Dermis blood vessel endothelial cell (primary cell): ENCODE measurements at regions not wholly inside any gene's neighbourhood (a gene's known extent, or its start where the extent isn't known, plus 50 kb on each side); places are given as distances from the start of the nearest gene placed in this dataset.
"Not testable (repeated sequence)": the region's sequence is repeated elsewhere in the genome, so short reads cannot be mapped to it uniquely, and the experiment has no call there.

Experiments used
- DNase-seq: peaks from one replicate; pipeline ENCODE4 v3.0.0; 2010

DNA sequence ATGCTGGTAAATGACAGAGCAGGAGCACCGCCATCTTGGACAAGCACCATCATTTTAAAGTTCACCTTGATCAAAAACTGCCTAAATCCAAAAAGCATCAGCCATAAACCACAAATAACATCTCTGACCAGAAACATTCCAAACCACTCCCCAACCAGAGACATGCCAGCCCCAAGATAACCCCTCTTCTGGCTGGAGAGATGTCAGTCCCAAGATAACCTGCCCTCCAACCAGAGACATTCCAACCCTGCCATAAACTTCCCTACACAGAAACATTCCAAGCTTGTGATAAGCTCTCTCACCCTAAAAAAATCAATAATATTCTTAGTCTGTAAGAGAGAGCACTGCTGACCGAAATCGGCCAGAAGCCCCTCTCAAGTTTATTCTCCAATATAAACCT lies 659.3 kb downstream of the XPNPEP1 start:
- no peak for DNase-seq

DNA sequence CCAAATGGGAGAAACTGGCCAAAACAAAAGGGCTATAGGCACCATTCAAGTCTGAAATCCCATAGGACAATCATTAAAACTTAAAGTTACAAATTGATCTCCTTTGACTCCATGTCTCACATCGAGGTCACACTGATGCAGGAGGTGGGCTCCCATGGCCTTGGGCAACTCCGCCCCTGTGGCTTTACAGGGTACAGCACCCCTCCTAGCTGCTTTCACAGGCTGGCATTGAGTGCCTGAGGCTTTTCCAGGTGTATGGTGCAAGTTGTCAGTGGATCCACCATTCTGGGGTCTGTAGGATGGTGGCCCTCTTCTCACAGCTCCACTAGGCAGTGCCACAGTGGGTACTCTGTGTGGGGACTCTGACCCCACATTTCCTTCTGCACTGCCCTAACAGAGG lies 662.1 kb downstream of the XPNPEP1 start:
- no peak for DNase-seq

DNA sequence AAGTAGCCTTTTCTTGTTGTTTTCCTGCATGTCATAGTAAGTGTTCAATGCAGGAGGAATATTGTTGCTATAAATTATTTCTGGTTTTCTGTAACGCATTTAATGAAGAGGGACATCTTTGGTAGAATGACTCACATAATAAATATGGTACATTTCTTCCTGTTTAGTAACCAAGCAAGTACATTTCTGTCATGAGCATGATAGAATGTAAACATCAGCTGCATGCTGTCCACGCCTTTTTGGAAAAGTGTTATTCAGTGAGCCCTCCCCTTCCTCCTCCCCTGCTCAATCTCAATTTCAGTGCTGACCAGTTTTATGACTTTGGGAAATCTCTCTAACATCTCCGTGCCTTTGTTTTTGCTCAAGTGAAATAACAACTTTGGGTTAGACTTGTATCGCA lies 664.0 kb downstream of the XPNPEP1 start:
- no peak for DNase-seq

DNA sequence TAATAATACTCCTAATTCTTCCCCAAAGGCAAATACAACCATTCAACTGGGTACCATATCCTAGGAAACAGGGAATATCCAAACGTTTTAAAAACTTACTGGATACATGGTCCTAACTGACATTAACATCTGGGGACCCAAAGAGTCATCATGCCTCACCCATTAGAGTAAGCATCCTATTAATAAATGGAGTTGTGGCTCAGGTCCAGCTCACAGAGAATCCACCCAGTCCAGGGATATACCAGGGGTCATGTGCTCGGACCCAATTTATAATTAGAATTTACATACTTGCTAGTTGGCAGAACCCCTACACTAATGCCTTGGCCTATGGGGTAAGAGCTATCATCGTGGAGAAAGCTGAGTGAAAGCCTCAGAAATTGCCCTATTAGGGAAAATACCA lies 670.0 kb downstream of the XPNPEP1 start:
- DNase-seq = no peak

DNA sequence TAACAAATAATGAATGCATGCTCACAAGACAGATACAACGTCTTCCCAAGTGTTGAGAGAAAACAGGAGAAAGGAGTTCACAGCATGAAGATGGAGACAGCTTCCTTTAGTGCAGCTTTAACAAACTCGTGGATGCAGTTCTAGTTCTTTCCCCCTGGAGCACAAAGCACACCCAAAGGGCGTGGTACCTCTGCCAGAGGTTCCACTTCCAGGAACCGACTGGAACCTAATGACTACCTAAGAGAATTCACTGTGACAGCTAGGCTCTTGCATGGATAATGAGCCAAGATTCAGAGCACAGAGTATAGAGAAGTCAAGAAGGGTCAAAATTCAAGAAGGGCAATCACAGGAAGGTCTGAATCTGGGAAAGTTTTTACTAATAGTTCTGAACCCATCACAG lies 673.2 kb downstream of the XPNPEP1 start:
- no peak for DNase-seq

DNA sequence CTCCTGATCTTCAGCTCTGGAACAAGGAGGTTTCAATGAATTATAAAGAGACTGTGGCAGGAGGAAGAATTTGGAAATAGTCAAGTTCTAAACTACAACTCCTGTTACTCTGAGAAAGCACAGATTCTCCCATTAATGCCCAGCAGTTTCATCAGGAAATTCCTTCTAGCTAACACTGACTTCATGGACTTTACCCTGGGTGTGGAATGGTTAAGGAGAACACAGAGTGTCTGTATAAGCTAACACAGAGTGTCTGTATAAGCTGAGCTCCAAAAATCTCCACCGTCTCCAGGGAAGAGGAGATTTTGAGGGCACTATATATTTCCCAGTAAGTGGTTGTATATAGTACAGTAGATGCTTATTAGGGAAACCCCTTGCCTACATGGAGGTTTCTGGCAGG lies 675.5 kb downstream of the XPNPEP1 start:
- DNase-seq = no peak

DNA sequence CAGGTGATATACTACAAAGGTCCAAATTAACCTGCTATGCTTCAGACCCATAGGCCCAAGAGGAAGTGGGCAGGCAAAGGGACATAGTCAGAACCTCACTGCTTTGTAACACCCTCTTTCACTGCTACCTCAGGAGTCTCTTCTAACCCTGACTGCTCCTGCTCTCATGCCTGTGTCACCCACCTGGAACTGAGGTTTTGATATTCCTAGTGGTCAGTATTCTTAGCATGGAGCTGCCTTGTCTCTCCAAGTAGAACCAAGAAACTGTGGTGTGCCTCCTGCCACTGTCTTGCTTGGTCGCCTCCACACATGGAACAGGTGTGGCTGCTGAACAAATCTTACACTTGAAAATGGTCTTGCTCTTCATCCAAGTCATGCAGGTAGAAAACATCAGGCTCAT lies 677.5 kb downstream of the XPNPEP1 start:
- no peak for DNase-seq

DNA sequence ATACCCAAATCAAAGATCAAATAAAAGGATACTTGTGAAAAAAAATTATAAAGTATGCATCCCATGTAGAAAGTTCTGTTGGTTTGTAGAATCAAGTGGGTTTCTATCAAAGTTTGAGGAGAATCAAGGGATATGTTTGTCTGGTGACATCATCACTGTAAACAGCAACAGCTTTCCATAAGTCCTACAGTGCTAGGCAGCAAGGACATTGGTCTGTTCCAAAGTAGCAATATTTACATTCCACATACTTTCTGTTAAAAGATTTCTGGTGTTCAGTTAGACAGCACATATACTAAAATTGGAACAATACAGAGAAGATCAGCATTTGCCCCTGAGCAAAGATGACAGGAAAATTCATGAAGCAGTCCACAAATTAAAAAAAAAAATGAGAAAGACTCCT lies 683.9 kb downstream of the XPNPEP1 start:
- DNase-seq = no peak

DNA sequence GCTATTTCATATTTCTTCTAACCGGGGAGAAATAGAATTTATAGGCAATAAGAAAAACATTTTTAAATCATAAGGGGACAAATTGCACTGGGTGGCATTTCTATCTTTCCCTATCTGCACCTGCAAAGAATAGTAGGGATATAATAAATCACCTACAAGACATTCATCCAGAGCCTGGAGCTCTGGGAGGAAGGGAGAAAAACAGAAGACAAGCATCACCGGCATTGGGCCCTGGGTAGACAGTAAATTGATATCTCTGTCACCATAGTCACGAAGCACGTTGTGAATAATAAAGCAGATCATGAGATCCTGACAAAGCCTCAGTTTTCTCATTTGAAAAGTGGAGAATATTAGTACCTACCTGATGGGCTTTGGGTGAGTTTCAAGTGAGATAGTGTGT lies 685.6 kb downstream of the XPNPEP1 start:
- DNase-seq = no peak

DNA sequence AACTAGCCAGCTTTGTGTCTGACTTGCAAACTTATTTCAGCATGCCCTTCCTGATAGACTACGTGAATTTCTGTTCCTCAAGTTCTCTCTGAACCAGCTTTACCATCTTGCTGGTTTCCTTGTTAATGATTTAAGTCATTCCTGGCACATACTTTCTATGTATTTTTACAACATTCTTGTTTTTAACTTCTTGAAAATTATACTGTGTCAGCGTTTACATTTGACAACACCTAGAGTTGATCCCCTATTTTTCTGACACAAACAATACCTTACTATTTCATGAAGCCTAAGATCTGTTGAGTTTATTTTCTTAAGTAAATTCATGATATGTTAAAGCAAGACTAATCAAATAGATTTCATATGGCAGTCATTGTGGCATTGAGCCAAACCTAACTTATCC lies 686.3 kb downstream of the XPNPEP1 start:
- DNase-seq = no peak

DNA sequence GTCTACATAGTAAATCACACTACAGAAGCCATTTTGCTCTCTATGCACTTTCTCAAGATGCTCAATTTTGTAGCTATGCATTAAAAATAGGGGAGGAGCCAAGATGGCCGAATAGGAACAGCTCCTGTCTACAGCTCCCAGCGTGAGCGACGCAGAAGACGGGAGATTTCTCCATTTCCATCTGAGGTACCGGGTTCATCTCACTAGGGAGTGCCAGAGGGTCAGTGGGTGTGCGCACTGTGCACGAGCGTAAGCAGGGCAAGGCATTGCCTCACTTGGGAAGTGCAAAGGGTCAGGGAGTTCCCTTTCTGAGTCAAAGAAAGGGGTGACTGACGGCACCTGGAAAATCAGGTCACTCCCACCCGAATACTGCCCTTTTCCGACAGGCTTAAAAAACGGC lies 699.8 kb downstream of the XPNPEP1 start:
- not testable (repeated sequence) for DNase-seq

DNA sequence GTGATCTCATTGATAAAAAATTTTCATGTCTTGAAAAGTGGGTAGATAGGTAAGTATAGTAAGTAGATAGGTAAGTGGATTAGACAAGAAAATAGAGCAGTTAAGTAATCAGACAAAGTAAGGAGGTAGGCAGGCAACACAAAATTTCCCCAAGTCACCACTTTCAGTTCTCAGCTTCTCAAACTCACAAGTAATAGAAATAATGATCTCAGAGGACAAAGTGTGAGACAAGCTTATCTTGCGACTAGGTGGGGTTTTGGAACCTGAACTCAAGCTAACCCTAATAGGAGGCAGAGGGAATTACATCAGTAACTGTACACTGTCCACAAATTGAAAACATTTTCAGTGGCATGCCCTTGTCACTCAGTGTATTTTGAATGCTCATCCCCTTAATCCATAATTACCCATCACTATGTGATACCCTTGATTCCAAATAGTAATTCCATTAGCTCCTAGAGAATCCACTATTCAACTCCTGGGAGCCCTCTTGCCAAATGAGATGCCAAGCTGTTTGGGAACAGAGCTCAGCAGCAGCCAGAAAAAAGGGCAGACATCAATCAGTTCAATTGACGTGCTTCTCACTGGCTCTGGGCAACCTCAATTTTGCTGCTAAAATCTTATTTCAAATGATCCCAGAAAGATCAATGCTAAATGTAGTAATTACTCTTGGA lies 703.2 kb downstream of the XPNPEP1 start:
- no peak for DNase-seq

DNA sequence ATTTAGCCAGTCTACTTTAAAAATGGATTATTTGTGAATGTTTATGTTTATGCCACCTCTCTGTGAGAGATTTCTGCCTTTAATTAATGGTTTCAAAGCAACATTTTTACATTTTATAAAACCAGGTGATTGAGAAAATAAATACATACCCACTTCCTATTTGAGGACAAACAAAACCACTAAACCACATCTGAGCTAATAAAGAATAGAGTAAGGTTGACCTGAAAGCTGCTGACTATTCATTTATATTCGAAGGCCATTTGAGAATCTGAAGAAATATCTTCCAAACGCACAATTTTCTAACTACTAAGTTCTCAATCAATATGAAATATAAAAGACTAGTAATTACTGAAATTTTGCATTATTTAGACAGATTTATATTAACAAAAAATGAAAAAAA lies 705.1 kb downstream of the XPNPEP1 start:
- DNase-seq = no peak

DNA sequence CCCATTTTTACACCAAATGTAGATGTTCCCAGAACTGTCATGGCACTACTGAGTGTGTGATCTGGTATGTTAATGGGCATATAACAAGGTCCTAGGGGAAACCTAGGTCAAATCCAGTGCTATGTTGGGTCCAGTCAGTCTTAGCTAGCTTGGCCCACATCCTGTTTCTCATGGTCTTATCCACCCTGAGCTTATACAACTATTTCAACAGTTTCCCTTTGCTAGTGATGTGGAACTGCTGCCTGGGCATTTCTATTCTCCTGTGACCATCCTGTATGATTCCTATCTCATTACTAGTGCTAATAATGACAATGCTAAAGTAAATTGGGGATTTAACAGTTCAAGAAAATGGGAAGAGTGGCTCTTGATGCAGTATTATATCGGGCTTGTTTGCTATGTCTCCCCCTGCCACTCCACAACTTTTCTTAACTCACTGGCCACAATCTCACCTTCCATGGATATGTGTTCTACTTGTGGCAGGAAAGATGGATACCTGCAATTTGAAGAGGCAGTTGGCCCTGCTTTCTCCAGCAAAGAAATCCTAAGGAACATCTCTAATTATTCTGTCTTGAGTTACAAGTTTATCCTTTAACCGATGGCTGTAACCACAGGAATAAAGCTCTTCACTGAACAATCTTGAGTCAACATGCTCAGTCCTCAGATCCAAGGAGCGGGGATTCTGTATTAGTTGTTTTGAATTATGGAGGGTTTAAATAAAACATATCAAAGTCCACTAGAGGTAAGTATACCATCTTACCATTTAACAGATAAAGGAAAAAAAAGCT lies 707.8 kb downstream of the XPNPEP1 start:
- no peak for DNase-seq

DNA sequence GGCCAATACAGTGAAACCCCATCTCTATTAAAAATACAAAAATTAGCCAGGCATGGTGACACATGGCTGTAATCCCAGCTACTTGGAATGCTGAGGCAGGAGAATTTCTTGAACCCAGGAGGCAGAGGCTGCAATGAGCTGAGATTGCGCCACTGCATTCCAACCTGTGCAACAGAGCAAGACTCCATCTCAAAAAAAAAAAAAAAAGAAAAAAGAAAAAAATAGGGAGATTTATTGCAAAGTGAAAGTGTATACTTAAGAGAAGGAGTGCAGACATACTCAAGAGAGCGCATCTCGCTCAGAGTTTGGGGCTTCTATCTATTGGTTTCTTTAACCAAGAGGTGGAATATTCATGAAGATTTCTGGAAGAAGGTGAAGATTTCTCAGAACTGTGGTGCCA lies 708.4 kb downstream of the XPNPEP1 start:
- DNase-seq = not testable (repeated sequence)

DNA sequence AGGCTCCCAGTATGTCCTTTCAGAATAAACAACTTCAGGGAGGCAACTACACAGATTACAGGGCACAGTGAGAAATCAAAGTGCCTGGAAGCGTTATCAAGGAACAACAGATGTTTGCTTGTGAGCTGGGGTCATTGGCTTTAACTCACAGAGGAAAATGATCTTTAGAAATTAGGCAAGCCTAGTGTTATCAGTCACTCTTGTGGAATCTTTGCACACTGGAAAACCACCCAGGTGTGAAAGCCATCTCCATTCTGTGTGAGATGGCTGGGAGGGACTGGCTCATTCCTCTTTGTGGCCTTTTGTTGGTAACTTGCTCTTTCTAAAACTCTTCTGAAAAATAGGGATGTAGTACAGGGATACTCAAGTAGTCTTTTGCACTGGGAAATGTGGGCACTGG lies 716.0 kb downstream of the XPNPEP1 start:
- no peak for DNase-seq

DNA sequence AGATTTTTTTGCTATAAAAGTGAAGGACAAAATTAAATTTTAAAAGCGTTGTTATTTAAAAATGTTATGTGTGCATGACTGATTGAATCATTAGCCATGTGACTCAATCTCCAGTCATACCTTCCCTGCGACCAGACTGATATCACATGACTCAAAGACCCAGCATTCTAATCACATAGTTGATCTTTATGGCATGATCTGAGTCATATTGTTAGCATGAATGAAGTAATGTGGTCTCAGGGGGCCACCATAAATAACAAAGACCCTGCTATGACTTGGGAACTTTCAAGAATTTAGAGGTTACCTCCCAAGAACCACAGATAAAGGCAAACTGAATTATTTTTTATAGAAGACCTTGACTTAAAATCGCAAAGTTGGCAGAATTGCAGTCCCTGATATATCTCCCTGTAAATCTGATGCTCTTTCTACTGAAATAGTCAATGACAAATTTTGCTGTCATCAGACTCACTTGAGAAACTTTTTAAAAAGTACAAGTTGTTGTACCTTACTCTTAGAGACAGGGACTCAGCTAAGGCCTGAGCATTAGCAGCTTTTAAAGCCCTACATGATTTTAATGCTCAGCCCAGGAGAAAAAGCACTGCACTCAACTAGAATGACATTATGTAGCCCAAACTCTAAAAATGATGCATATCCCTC lies 717.3 kb downstream of the XPNPEP1 start:
- DNase-seq = no peak

DNA sequence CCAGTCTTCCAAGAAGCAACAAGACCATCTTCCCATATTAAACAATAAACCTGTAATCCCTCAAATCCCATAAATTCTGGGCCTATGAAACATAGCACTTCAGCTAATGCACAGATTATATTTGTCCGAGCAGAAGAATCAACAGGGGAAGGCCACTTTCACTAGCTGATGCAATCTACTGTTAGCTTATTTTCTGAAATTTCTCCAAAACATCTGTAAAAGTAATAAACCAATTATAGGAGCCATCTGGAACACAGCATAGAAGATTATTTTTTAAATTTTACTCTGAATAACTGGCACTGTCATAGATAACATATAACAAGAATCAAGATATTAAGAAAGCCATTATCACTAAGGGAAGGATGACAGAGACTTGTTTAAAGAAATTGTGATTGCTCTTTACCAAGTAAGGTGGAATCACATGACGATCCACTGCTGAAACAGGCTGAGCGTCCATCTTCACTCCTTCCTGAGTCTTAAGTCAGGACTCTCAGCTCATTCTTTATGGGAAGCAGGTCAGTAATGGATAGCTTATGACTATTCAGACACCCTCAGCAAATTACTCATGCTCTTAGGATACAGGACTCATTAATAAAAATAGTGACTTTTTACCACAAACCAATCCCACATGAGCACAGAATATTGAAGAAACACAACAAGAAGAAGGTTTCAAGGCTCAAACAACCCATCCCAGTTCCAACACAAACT lies 719.5 kb downstream of the XPNPEP1 start:
- DNase-seq = no peak

DNA sequence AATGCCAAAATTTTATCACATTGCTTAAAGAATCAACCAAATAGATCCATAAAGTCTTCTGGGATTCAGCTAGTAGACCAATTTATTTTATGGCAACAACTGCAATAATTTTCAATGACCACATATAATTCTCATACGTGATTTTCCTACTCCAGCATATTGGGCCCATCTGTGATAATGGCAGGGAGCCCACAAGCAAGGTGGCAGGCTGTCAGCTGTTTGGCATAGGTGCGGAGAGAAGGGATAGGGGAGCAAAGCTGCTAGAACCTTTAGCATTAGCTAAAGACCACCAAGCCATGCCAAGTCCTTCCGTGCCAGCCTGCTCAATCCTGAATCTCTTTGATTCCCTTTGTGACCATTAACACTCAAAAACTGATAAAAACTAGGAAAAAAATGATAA lies 721.2 kb downstream of the XPNPEP1 start:
- DNase-seq = no peak

DNA sequence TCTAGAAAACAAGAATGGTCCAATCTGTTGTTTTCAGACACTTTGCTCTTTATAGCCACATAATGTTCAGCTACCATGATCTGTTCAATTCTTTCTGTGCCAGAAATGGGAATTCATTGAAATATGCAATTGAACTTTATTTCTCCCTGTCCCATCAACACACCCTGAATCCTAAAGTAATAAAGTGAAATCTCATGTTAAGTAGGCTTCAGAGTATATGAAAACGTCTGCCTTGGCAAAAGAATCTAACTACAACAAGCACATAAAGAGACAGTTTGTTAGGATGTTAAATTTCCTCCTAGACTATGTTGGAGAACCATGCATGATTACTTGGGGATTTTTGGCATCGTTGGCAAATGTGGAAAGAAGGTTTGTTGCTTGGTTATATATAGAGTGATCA lies 722.7 kb downstream of the XPNPEP1 start:
- DNase-seq = no peak

DNA sequence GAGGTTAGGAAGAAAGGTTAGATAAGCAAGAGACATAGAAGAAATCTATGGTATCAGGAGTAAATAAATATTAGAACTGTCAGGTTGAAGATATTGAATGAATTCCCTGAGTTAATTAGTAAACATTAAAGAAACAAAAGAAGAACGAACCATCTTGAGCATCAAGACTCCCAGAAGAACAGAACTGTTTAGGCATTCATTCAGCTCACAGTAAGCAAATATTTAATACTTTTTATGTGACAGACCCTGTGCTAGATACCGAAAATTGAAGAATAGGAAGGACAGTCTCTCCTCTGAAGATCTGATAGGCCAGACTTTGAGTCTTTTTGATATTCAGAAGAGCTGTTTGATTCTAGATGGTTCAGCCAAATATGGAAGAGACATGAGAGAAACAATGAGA lies 731.5 kb downstream of the XPNPEP1 start:
- no peak for DNase-seq

DNA sequence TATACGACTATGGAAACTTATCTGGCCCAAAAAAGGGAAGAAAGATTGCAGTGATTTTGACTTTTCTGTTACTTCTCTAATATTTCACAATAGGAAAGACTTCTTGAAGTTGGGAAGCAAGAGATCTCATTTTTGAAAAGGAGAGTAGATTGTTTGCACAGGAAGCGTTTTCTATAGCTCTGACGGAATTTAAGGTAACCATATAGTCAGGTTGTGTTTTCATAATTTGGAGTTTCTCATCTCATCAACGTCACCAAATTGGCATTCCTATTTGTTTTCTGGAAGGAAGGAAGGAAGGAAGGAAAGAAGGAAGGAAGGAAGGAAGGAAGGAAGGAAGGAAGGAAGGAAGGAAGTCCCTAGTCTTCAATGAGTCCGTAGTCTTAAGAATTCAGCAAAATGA lies 732.0 kb downstream of the XPNPEP1 start:
- DNase-seq = no peak

DNA sequence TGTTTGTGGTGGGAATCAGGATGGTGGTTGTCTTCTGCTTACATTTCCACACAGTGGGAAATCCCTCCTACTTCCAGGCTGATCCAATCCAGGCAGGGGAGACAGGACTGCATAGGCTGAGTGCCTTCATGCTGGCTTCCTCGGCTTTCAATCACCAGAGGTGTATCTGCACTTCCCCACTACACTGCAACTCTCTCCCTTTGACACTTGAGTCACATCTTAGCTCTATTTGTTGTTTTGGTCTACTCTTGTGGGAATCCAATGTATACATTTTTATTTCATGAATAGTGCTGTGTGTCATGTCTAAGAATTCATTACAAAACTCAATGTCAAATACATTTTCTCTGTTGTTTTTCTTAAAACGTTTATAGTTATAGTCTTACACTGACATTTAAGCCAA lies 735.6 kb downstream of the XPNPEP1 start:
- no peak for DNase-seq

DNA sequence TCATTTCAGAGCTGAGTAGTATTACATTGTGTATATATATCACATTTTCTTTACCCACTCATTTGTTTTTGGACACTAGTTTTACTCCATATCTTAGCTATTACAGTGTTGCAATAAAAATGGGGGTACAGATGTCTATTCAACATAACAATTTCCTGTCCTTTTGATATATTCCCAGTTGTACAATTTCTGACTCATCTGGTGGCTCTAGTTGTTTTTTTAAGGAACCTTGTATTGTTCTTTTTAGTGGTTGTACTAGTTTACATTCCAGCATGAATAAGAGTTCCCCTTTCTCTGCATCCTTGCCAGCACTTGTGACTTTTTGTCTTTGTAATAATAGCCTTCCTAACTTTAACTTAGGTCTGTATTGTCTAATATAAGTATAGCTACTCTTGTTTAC lies 739.9 kb downstream of the XPNPEP1 start:
- no peak for DNase-seq
